ENCODE measurements at regions not wholly inside any gene's neighbourhood (a gene's known extent, or its start where the extent isn't known, plus 50 kb on each side); places are given as distances from the start of the nearest gene placed in this dataset.

DNA sequence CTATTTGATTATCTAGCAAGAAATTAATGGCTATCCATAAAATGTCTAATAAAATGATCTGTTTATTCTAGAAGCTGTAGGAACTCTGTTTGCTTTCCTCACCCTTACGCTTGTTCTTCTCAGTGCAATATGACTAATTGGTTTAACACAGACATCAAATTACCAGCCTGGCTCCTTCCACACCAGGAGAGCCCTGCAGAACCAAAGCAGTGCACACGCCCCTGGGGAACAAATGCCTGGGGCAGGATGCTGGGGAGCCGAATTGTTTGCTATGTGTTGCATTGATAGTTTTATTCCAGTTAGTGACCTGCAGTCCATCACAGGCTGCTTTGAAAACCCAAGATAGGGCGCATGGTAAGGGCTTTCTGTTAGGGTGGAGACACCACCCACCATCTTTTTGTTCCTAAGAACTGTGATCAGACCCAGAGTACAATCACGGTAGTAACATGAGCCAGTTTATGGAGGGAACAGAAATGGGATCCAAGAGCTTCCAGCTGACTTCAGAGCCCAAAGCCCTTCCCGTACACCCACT, 126.4 kb upstream of the CD93 start:
- no peaks in the 10 kb centered on the region for H3K4me1 ChIP-seq (ENCODE audit: insufficient read depth, low read length)
- H4K20me1 ChIP-seq (ENCODE audit: insufficient read depth, low read length), result no peaks in the 10 kb centered on the region
- H3K27me3 ChIP-seq (ENCODE audit: insufficient read depth, low read length), result peaks cover 12% of the 10 kb centered on the region
- Mint-ChIP-seq H3K27ac (ENCODE audit: unreplicated experiment) (no peak overlapping the region), H3K36me3 (ENCODE audit: low read depth, unreplicated experiment) (no peaks in the 10 kb centered on the region), H3K4me3 (ENCODE audit: unreplicated experiment) (no peak overlapping the region), H3K9me3 (ENCODE audit: unreplicated experiment) (peaks cover 3% of the 10 kb centered on the region), H3K4me1 (ENCODE audit: low read depth, unreplicated experiment) (no peaks in the 10 kb centered on the region), H3K27me3 (ENCODE audit: low read depth, unreplicated experiment) (peaks cover 32% of the 10 kb centered on the region)
- H3K36me3 ChIP-seq (ENCODE audit: insufficient read depth, low read length), result no peaks in the 10 kb centered on the region
- no peak overlapping the region for H3K27ac ChIP-seq (ENCODE audit: low read depth, low read length)
- DNase-seq (ENCODE audit: low read depth) (no peak), FAIRE-seq (no peak)
- no peak overlapping the region for H3K4me2 ChIP-seq (ENCODE audit: low read length)
- H2AFZ ChIP-seq (ENCODE audit: low read depth, low read length), result no peak overlapping the region
- no peak overlapping the region for H3K4me3 ChIP-seq (ENCODE audit: insufficient read depth, low read depth, low read length)
- no peak overlapping the region for H3K9ac ChIP-seq (ENCODE audit: low read length)
- TF ChIP-seq EZH2 (IDR thresholded peaks at IDR 0.05; ENCODE audit: insufficient read depth, low read length), result no peak
- TF ChIP-seq, protein P1, sequence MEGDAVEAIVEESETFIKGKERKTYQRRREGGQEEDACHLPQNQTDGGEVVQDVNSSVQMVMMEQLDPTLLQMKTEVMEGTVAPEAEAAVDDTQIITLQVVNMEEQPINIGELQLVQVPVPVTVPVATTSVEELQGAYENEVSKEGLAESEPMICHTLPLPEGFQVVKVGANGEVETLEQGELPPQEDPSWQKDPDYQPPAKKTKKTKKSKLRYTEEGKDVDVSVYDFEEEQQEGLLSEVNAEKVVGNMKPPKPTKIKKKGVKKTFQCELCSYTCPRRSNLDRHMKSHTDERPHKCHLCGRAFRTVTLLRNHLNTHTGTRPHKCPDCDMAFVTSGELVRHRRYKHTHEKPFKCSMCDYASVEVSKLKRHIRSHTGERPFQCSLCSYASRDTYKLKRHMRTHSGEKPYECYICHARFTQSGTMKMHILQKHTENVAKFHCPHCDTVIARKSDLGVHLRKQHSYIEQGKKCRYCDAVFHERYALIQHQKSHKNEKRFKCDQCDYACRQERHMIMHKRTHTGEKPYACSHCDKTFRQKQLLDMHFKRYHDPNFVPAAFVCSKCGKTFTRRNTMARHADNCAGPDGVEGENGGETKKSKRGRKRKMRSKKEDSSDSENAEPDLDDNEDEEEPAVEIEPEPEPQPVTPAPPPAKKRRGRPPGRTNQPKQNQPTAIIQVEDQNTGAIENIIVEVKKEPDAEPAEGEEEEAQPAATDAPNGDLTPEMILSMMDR (IDR thresholded peaks at IDR 0.05; ENCODE audit: insufficient read depth, low read depth, low read length), result no peak
- no peaks in the 10 kb centered on the region for H3K79me2 ChIP-seq (ENCODE audit: insufficient read depth, low read length)
- no peaks in the 10 kb centered on the region for H3K9me3 ChIP-seq (ENCODE audit: insufficient read depth, low read depth, low read length)

DNA sequence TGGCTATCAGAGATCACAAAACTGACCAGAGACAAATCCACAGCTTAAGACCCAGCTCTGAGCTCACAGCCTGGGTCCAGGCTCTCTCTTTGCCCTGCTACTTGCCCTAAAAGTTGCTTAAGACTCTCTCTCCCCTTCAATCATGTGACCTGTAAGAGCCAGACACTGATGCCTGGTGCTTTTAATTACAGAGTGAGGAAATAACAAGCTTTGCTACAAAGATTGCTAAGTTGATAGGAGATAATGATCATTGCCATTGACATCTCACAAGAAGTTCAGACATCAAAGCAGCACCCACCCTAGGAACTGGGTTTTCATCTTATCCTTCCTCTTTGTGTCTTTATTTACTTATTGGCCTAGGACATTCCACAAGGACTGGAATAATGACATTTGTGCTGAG, 125.9 kb upstream of the CD93 start:
- Mint-ChIP-seq H3K36me3 (ENCODE audit: low read depth, unreplicated experiment) (no peaks in the 10 kb centered on the region), H3K27me3 (ENCODE audit: low read depth, unreplicated experiment) (peaks cover 34% of the 10 kb centered on the region), H3K4me1 (ENCODE audit: low read depth, unreplicated experiment) (no peaks in the 10 kb centered on the region), H3K9me3 (ENCODE audit: unreplicated experiment) (peaks cover 2% of the 10 kb centered on the region), H3K4me3 (ENCODE audit: unreplicated experiment) (no peak overlapping the region), H3K27ac (ENCODE audit: unreplicated experiment) (no peak overlapping the region)
- Histone ChIP-seq H3K27me3 (ENCODE audit: insufficient read depth, low read length) (peaks cover 12% of the 10 kb centered on the region), H4K20me1 (ENCODE audit: insufficient read depth, low read length) (no peaks in the 10 kb centered on the region), H3K9ac (ENCODE audit: low read length) (no peak overlapping the region), H3K27ac (ENCODE audit: low read depth, low read length) (no peak overlapping the region), H3K4me3 (ENCODE audit: insufficient read depth, low read depth, low read length) (no peak overlapping the region), H3K79me2 (ENCODE audit: insufficient read depth, low read length) (no peaks in the 10 kb centered on the region), H3K9me3 (ENCODE audit: insufficient read depth, low read depth, low read length) (no peaks in the 10 kb centered on the region), H3K4me2 (ENCODE audit: low read length) (no peak overlapping the region), H3K36me3 (ENCODE audit: insufficient read depth, low read length) (no peaks in the 10 kb centered on the region), H3K4me1 (ENCODE audit: insufficient read depth, low read length) (no peaks in the 10 kb centered on the region), H2AFZ (ENCODE audit: low read depth, low read length) (no peak overlapping the region)
- DNase-seq (ENCODE audit: low read depth) (no peak), FAIRE-seq (no peak)
- TF ChIP-seq, protein P1 (IDR thresholded peaks at IDR 0.05; ENCODE audit: insufficient read depth, low read depth, low read length), result no peak
- no peak for TF ChIP-seq EZH2 (IDR thresholded peaks at IDR 0.05; ENCODE audit: insufficient read depth, low read length)

DNA sequence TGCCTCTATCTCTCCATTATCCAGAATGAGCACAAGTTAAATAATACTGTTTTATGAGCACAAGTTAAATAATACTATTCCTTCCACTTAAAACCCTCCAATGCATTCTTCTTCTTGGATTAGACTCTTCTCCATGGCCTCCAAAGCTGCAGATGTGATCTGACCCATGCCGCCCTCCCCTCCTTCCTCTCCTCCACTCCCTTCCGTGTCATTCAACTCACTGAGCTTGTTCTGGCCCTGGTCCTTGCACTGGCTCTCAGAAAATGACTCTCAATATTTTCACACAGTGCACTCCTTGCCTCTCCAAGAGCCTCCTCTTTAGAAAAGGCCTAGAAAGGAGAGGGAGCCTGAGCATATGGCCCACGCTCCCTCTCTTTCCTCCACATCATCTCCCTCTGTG, 125.0 kb upstream of the CD93 start:
- Mint-ChIP-seq H3K4me3 (ENCODE audit: unreplicated experiment) (no peak overlapping the region), H3K27me3 (ENCODE audit: low read depth, unreplicated experiment) (peaks cover 39% of the 10 kb centered on the region), H3K4me1 (ENCODE audit: low read depth, unreplicated experiment) (no peaks in the 10 kb centered on the region), H3K36me3 (ENCODE audit: low read depth, unreplicated experiment) (no peaks in the 10 kb centered on the region), H3K27ac (ENCODE audit: unreplicated experiment) (no peak overlapping the region), H3K9me3 (ENCODE audit: unreplicated experiment) (peaks cover 1% of the 10 kb centered on the region)
- no peak for DNase-seq (ENCODE audit: low read depth)
- no peak overlapping the region for H3K27ac ChIP-seq (ENCODE audit: low read depth, low read length)
- no peak overlapping the region for H3K4me2 ChIP-seq (ENCODE audit: low read length)
- TF ChIP-seq EZH2 (IDR thresholded peaks at IDR 0.05; ENCODE audit: insufficient read depth, low read length), result no peak
- TF ChIP-seq, protein P1 (IDR thresholded peaks at IDR 0.05; ENCODE audit: insufficient read depth, low read depth, low read length), result no peak
- H3K36me3 ChIP-seq (ENCODE audit: insufficient read depth, low read length), result no peaks in the 10 kb centered on the region
- no peaks in the 10 kb centered on the region for H3K79me2 ChIP-seq (ENCODE audit: insufficient read depth, low read length)
- FAIRE-seq, result no peak
- no peak overlapping the region for H2AFZ ChIP-seq (ENCODE audit: low read depth, low read length)
- no peaks in the 10 kb centered on the region for H3K4me1 ChIP-seq (ENCODE audit: insufficient read depth, low read length)
- H4K20me1 ChIP-seq (ENCODE audit: insufficient read depth, low read length), result no peaks in the 10 kb centered on the region
- H3K27me3 ChIP-seq (ENCODE audit: insufficient read depth, low read length), result peaks cover 14% of the 10 kb centered on the region
- H3K9me3 ChIP-seq (ENCODE audit: insufficient read depth, low read depth, low read length), result no peaks in the 10 kb centered on the region
- H3K4me3 ChIP-seq (ENCODE audit: insufficient read depth, low read depth, low read length), result no peak overlapping the region
- H3K9ac ChIP-seq (ENCODE audit: low read length), result no peak overlapping the region
